SK-N-SH (cell line): ENCODE measurements at regions not wholly inside any gene's neighbourhood (a gene's known extent, or its start where the extent isn't known, plus 50 kb on each side); places are given as distances from the start of the nearest gene placed in this dataset.

Experiments used
- CTCF ChIP-seq: fragments of 200-600 bp; sonication (generic); IDR thresholded peaks from 2 replicates; pipeline ENCODE4 v1.6.1; 2017; ENCODE audit warnings: antibody characterized with exemption, mild to moderate bottlenecking, moderate library complexity
- FOSL2 ChIP-seq: IDR thresholded peaks from 2 replicates; pipeline ENCODE4 v1.4.0; 2012; ENCODE audit warnings: low read depth, mild to moderate bottlenecking, moderate library complexity, borderline replicate concordance
- FOXJ3 ChIP-seq: sonication (generic); formaldehyde crosslinking; IDR thresholded peaks from 2 replicates; pipeline ENCODE4 v1.5.1; 2020; ENCODE audit warnings: mild to moderate bottlenecking, missing genetic modification reagents
- MAX ChIP-seq: IDR thresholded peaks from 2 replicates; pipeline ENCODE4 v1.4.0; 2012; ENCODE audit warnings: low read depth
- MXI1 ChIP-seq: IDR thresholded peaks from 2 replicates; pipeline ENCODE4 v1.6.1; 2012; ENCODE audit warnings: mild to moderate bottlenecking, low read depth, low read length, improper control_type of control experiment
- POLR2AphosphoS5 ChIP-seq: IDR thresholded peaks from 2 replicates; pipeline ENCODE4 v1.6.1; 2012; ENCODE audit warnings: low read depth, low read length
- SMC3 ChIP-seq: IDR thresholded peaks from 2 replicates; pipeline ENCODE4 v1.6.1; 2012; ENCODE audit warnings: low read depth, low read length, improper control_type of control experiment
- USF1 ChIP-seq: IDR thresholded peaks from 2 replicates; pipeline ENCODE4 v1.4.0; 2012; ENCODE audit warnings: low read depth, borderline replicate concordance

GRCh38 chr10:55820071-55820470 lies 541.0 kb downstream of the ZWINT start:
- TF ChIP-seq SMC3 (no peak), CTCF (no peak), MAX (no peak), POLR2AphosphoS5 (no peak), FOXJ3 (CRISPR knock-in tag) (no peak), FOSL2 (no peak), USF1 (no peak), MXI1 (no peak)
